GM12878 (cell line): ENCODE measurements at regions not wholly inside any gene's neighbourhood (a gene's known extent, or its start where the extent isn't known, plus 50 kb on each side); places are given as distances from the start of the nearest gene placed in this dataset.

ENCODE experiments used
- ATAC-seq: fragments of 200-7000 bp; cut with Tn5 transposase; 3 replicates; pipeline ENCODE4 v1.9.1; 2020; ENCODE audit warnings: mild to moderate bottlenecking, moderate library complexity
- BruUV-seq: library from RNA; stranded (reverse); fragments of 400-500 nt; replicated peaks from 2 replicates; lab custom pipeline; 2021; lab: Mats Ljungman, UMichigan
- CTCF ChIA-PET: fragments of 300-600 bp; sonication (Branson Sonifier 250); formaldehyde crosslinking; extraction: SDS; loops from one replicate; lab custom pipeline; 2021; ENCODE audit warnings: inconsistent platforms; lab: Yijun Ruan, JAX
- POLR2A ChIA-PET: fragments of 350-600 bp; formaldehyde crosslinking; extraction: SDS; loops from one replicate; lab custom pipeline; 2021; ENCODE audit warnings: inconsistent platforms; lab: Charles Lee
- RAD21 ChIA-PET: fragments of 300-600 bp; sonication (Branson Sonifier 250); formaldehyde crosslinking; loops from one replicate; lab custom pipeline; 2023; ENCODE audit warnings: antibody characterized with exemption; ENCODE audit not compliant: unreplicated experiment; lab: Charles Lee
- SMC1A ChIA-PET: fragments of 300-600 bp; sonication (Branson Sonifier 250); formaldehyde crosslinking; loops from one replicate; lab custom pipeline; 2023; ENCODE audit not compliant: unreplicated experiment, uncharacterized antibody; lab: Charles Lee
- DNase-seq: peaks from one replicate; pipeline ENCODE4 v3.0.0-alpha.2; 2011; ENCODE audit warnings: low read depth, low spot score
- FAIRE-seq: peaks from 3 replicates; lab custom pipeline; 2011; peaks lifted over from hg19 to GRCh38; lab: Jason Lieb, UNC
- H2AFZ ChIP-seq: 2 replicates; pipeline ENCODE4 v1.6.0; 2011; ENCODE audit warnings: low read depth, low read length, control low read depth; ENCODE audit not compliant: control insufficient read depth
- H3K27ac ChIP-seq: 2 replicates; pipeline ENCODE4 v1.5.1; 2011; ENCODE audit warnings: control low read depth; ENCODE audit not compliant: control insufficient read depth, insufficient read depth
- H3K27me3 ChIP-seq, 2 experiments: replicated peaks in 1 of 2; 2 replicates each; pipeline versions ENCODE4 v1.6.0 to v1.6.1; 2011; ENCODE audit warnings: low read length in 1 of 2; ENCODE audit not compliant: control insufficient read depth in 2 of 2, insufficient read depth in 2 of 2
- H3K36me3 ChIP-seq, 2 experiments: 2 replicates each; pipeline ENCODE4 v1.5.1; 2011; ENCODE audit warnings: low read length in 1 of 2; ENCODE audit not compliant: control insufficient read depth in 2 of 2, insufficient read depth in 2 of 2
- H3K4me1 ChIP-seq: 2 replicates; pipeline ENCODE4 v1.6.1; 2011; ENCODE audit warnings: mild to moderate bottlenecking, low read length, moderate library complexity, mixed read lengths; ENCODE audit not compliant: control insufficient read depth, insufficient read depth
- H3K4me2 ChIP-seq: 2 replicates; pipeline ENCODE4 v1.6.0; 2011; ENCODE audit warnings: control low read depth; ENCODE audit not compliant: control insufficient read depth, insufficient read depth
- H3K4me3 ChIP-seq: fragments of 200-600 bp; sonication (generic); 2 replicates; pipeline ENCODE4 v1.5.1; 2016
- H3K79me2 ChIP-seq: 2 replicates; pipeline ENCODE4 v1.6.0; 2011; ENCODE audit warnings: low read length; ENCODE audit not compliant: control insufficient read depth, insufficient read depth
- H3K9ac ChIP-seq: 2 replicates; pipeline ENCODE4 v1.8.0; 2011; ENCODE audit warnings: low read length, control low read depth, mixed read lengths; ENCODE audit not compliant: control insufficient read depth, insufficient read depth
- H3K9me3 ChIP-seq: replicated peaks from 3 replicates; pipeline ENCODE4 v1.5.1; 2011; ENCODE audit warnings: mild to moderate bottlenecking, low read length; ENCODE audit not compliant: control insufficient read depth, insufficient read depth
- H4K20me1 ChIP-seq: 2 replicates; pipeline ENCODE4 v1.6.0; 2011; ENCODE audit not compliant: control insufficient read depth, insufficient read depth
- ASH2L ChIP-seq: fragments of 300-600, 200-600 bp; sonication (generic); IDR thresholded peaks from 2 replicates; pipeline ENCODE4 v1.6.1; 2017; ENCODE audit warnings: low read depth, mild to moderate bottlenecking, borderline replicate concordance
- CTCF ChIP-seq, 3 experiments: IDR thresholded peaks in 2 of 3; conservative IDR thresholded peaks in 1 of 3; 2 replicates each; pipeline ENCODE4 v1.5.1; 2011; ENCODE audit warnings: low read depth in 3 of 3, low read length in 3 of 3, mild to moderate bottlenecking in 3 of 3, control low read depth in 2 of 3, moderate library complexity in 2 of 3, inconsistent platforms in 1 of 3, mixed read lengths in 1 of 3; ENCODE audit not compliant: control insufficient read depth in 2 of 3, insufficient read depth in 1 of 3; ENCODE audit errors: extremely low read depth in 1 of 3
- FOXM1 ChIP-seq: IDR thresholded peaks from 2 replicates; pipeline ENCODE4 v1.6.1; 2012; ENCODE audit warnings: low read depth, mild to moderate bottlenecking, inconsistent platforms, low read length, moderate library complexity
- GATAD2B ChIP-seq: fragments of 450-650 bp; conservative IDR thresholded peaks from 2 replicates; pipeline ENCODE4 v1.6.1; 2017; ENCODE audit warnings: low read depth, mild to moderate bottlenecking, moderate library complexity
- HDGF ChIP-seq: fragments of 450-650 bp; IDR thresholded peaks from 2 replicates; pipeline ENCODE4 v1.6.1; 2016; ENCODE audit warnings: antibody characterized with exemption
- MEF2B ChIP-seq: fragments of 450-650 bp; IDR thresholded peaks from 2 replicates; pipeline ENCODE4 v1.6.1; 2018; ENCODE audit warnings: mild to moderate bottlenecking, moderate library complexity; ENCODE audit not compliant: partially characterized antibody, poor library complexity, severe bottlenecking
- WGBS: methylation state at CpG from one replicate; pipeline ENCODE4 v1.1.6; 2016; ENCODE audit warnings: low lambda C conversion rate; ENCODE audit not compliant: insufficient replicate concordance, insufficient coverage; ENCODE audit errors: missing lambda C conversion rate; 5-methylcytosine and 5-hydroxymethylcytosine counted together
- in situ Hi-C: fragments of 300-500 bp; cut with MboI; formaldehyde crosslinking; loops from 9 replicates; pipeline ENCODE4 v1.14.3; 2018; ENCODE audit warnings: mixed read lengths
- intact Hi-C: fragments of 100-400 bp; cut with micrococcal nuclease; formaldehyde crosslinking; loops from one replicate; pipeline ENCODE4 v1.14.2; 2022; ENCODE audit not compliant: unreplicated experiment
- TF ChIP-seq, protein P1 (sequence below): fragments of 450-650 bp; formaldehyde crosslinking; IDR thresholded peaks from 2 replicates; pipeline ENCODE4 v1.4.0; 2020; ENCODE audit warnings: mild to moderate bottlenecking, moderate library complexity
- TF ChIP-seq, protein P2 (sequence below): IDR thresholded peaks from 2 replicates; pipeline ENCODE4 v1.6.1; 2011; ENCODE audit warnings: borderline replicate concordance, low read depth, mild to moderate bottlenecking, moderate library complexity, mixed read lengths, low read length; ENCODE audit not compliant: insufficient read depth; ENCODE audit errors: extremely low read length

GRCh38 chr18:8522756-8523155 is 86.5 kb upstream of the RAB12 start (continued):
- TF ChIP-seq, protein P1, sequence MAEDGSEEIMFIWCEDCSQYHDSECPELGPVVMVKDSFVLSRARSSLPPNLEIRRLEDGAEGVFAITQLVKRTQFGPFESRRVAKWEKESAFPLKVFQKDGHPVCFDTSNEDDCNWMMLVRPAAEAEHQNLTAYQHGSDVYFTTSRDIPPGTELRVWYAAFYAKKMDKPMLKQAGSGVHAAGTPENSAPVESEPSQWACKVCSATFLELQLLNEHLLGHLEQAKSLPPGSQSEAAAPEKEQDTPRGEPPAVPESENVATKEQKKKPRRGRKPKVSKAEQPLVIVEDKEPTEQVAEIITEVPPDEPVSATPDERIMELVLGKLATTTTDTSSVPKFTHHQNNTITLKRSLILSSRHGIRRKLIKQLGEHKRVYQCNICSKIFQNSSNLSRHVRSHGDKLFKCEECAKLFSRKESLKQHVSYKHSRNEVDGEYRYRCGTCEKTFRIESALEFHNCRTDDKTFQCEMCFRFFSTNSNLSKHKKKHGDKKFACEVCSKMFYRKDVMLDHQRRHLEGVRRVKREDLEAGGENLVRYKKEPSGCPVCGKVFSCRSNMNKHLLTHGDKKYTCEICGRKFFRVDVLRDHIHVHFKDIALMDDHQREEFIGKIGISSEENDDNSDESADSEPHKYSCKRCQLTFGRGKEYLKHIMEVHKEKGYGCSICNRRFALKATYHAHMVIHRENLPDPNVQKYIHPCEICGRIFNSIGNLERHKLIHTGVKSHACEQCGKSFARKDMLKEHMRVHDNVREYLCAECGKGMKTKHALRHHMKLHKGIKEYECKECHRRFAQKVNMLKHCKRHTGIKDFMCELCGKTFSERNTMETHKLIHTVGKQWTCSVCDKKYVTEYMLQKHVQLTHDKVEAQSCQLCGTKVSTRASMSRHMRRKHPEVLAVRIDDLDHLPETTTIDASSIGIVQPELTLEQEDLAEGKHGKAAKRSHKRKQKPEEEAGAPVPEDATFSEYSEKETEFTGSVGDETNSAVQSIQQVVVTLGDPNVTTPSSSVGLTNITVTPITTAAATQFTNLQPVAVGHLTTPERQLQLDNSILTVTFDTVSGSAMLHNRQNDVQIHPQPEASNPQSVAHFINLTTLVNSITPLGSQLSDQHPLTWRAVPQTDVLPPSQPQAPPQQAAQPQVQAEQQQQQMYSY (CRISPR knock-in tag): no peak
- TF ChIP-seq FOXM1 (no peak), HDGF (no peak)
- TF ChIP-seq, protein P2, sequence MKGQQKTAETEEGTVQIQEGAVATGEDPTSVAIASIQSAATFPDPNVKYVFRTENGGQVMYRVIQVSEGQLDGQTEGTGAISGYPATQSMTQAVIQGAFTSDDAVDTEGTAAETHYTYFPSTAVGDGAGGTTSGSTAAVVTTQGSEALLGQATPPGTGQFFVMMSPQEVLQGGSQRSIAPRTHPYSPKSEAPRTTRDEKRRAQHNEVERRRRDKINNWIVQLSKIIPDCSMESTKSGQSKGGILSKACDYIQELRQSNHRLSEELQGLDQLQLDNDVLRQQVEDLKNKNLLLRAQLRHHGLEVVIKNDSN: no peak

DNA sequence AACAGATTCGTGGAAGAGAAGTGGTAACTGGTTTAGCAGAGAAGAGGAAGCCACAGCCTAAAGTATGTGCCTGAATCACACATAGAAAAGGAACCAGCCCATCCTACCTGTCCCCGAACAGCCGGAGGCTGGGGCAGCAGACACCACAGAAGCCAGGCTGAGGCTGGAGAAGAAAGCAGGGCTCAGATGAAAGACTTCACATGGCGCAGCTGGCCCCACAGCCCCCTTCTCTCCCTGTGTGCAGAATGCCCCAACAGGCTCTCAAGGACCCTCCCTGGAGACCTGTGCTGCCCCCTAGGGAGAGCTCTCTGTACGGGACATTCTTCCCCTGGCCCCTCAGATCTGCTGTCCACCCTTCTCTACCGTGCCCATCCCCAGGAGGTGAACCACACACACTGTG is 83.5 kb upstream of the RAB12 start:
- Histone ChIP-seq H3K9ac (no peak overlapping the region), H2AFZ (no peak overlapping the region), H4K20me1 (no peaks in the 10 kb centered on the region), H3K9me3 (no peaks in the 10 kb centered on the region; the same call in 2 of the 3 replicates), H3K36me3 (no peaks in the 10 kb centered on the region), H3K27me3 (no peaks in the 10 kb centered on the region; a peak in 1 of 4 replicates), H3K4me1 (no peaks in the 10 kb centered on the region), H3K4me3 (no peak overlapping the region), H3K27ac (no peak overlapping the region), H3K4me2 (no peak overlapping the region), H3K79me2 (no peaks in the 10 kb centered on the region)
- WGBS: 0% methylated on average over 6 of the region's 6 CpGs
- TF ChIP-seq GATAD2B: no peak
- TF ChIP-seq ASH2L: no peak
- peak; percentile 40 for TF ChIP-seq MEF2B
- peak; percentile 20 to 26 (median 21); a peak in 2 of 6 replicates for TF ChIP-seq CTCF (IDR thresholded peaks at IDR 0.05 in 2 of 3, conservative IDR thresholded peaks at IDR 0.05 in 1 of 3; ENCODE audit: control insufficient read depth in 2 of 3, extremely low read depth in 1 of 3, insufficient read depth in 1 of 3, low read depth in 3 of 3, low read length in 3 of 3)
- ATAC-seq (peak; percentile 42), DNase-seq (no peak), FAIRE-seq (no peak)
- BruUV-seq: no TSS peak
- ChIA-PET CTCF (no interaction called here), POLR2A (no interaction called here), SMC1A (no interaction called here), RAD21 (no interaction called here)
- intact Hi-C loops: no loop called here
- in situ Hi-C loops: no loop called here
